ENCODE measurements at regions not wholly inside any gene's neighbourhood (a gene's known extent, or its start where the extent isn't known, plus 50 kb on each side); places are given as distances from the start of the nearest gene placed in this dataset.

GRCh38 chr3:106700981-106701380, 676.3 kb upstream of the CCDC54 start:
- BruUV-seq (replicated peaks), result no TSS peak

GRCh38 chr3:106703524-106703923, 673.7 kb upstream of the CCDC54 start:
- CTCF ChIA-PET, result interaction anchor here (0.7 kb wide), 1 partner anchor 695 kb away, joined by 3 read pairs; no protein-coding TSS in a partner anchor
- no TSS peak for BruUV-seq (replicated peaks)
- DNase-seq (ENCODE audit: unreplicated experiment), result no peak
- Mint-ChIP-seq H3K27me3 (ENCODE audit: insufficient read depth, unreplicated experiment) (no peaks in the 10 kb centered on the region), H3K27ac (ENCODE audit: low read depth, unreplicated experiment) (no peak overlapping the region), H3K9me3 (ENCODE audit: unreplicated experiment) (no peaks in the 10 kb centered on the region), H3K4me3 (ENCODE audit: unreplicated experiment) (no peak overlapping the region), H3K4me1 (ENCODE audit: insufficient read depth, unreplicated experiment) (no peaks in the 10 kb centered on the region), H3K36me3 (ENCODE audit: insufficient read depth, unreplicated experiment) (no peaks in the 10 kb centered on the region)
- intact Hi-C loops (cut with micrococcal nuclease), result no loop called here
- TF ChIP-seq CTCF (IDR thresholded peaks at IDR 0.05; ENCODE audit: unreplicated experiment), result no peak
- POLR2A ChIA-PET, result interaction anchor here (1.2 kb wide), 1 partner anchor 15 kb away, joined by 3 read pairs; no protein-coding TSS in a partner anchor

More at GRCh38 chr3:106700981-106701380, 676.3 kb upstream of the CCDC54 start:
- CTCF ChIA-PET, result no interaction called here
- DNase-seq (ENCODE audit: unreplicated experiment), result no peak
- Mint-ChIP-seq H3K4me3 (ENCODE audit: unreplicated experiment) (no peak overlapping the region), H3K27me3 (ENCODE audit: insufficient read depth, unreplicated experiment) (no peaks in the 10 kb centered on the region), H3K27ac (ENCODE audit: low read depth, unreplicated experiment) (no peak overlapping the region), H3K4me1 (ENCODE audit: insufficient read depth, unreplicated experiment) (no peaks in the 10 kb centered on the region), H3K9me3 (ENCODE audit: unreplicated experiment) (no peaks in the 10 kb centered on the region), H3K36me3 (ENCODE audit: insufficient read depth, unreplicated experiment) (no peaks in the 10 kb centered on the region)
- no peak for TF ChIP-seq CTCF (IDR thresholded peaks at IDR 0.05; ENCODE audit: unreplicated experiment)
- POLR2A ChIA-PET, result no interaction called here
- intact Hi-C loops (cut with micrococcal nuclease), result no loop called here

- H3K27ac Mint-ChIP-seq (ENCODE audit: low read depth, unreplicated experiment), result no peak overlapping the region
- no peak overlapping the region for H3K4me3 Mint-ChIP-seq (ENCODE audit: unreplicated experiment)
- intact Hi-C loops (cut with micrococcal nuclease), result no loop called here
- no TSS peak for BruUV-seq (replicated peaks)
- ChIA-PET CTCF (no interaction called here), POLR2A (no interaction called here)
- TF ChIP-seq CTCF (IDR thresholded peaks at IDR 0.05; ENCODE audit: unreplicated experiment), result no peak
- H3K27me3 Mint-ChIP-seq (ENCODE audit: insufficient read depth, unreplicated experiment), result no peaks in the 10 kb centered on the region
- no peaks in the 10 kb centered on the region for H3K36me3 Mint-ChIP-seq (ENCODE audit: insufficient read depth, unreplicated experiment)
- no peak for DNase-seq (ENCODE audit: unreplicated experiment)
- H3K4me1 Mint-ChIP-seq (ENCODE audit: insufficient read depth, unreplicated experiment), result peaks cover 7% of the 10 kb centered on the region
- no peaks in the 10 kb centered on the region for H3K9me3 Mint-ChIP-seq (ENCODE audit: unreplicated experiment)
Observed at GRCh38 chr3:106707347-106707746, 669.9 kb upstream of the CCDC54 start.

GRCh38 chr3:106710596-106710995, 666.6 kb upstream of the CCDC54 start:
- ChIA-PET CTCF (no interaction called here), POLR2A (no interaction called here)
- intact Hi-C loops (cut with micrococcal nuclease), result no loop called here
- no peak for TF ChIP-seq CTCF (IDR thresholded peaks at IDR 0.05; ENCODE audit: unreplicated experiment)
- BruUV-seq (replicated peaks), result no TSS peak
- Mint-ChIP-seq H3K36me3 (ENCODE audit: insufficient read depth, unreplicated experiment) (no peaks in the 10 kb centered on the region), H3K4me3 (ENCODE audit: unreplicated experiment) (no peak overlapping the region), H3K4me1 (ENCODE audit: insufficient read depth, unreplicated experiment) (peaks cover 7% of the 10 kb centered on the region), H3K27ac (ENCODE audit: low read depth, unreplicated experiment) (no peak overlapping the region), H3K9me3 (ENCODE audit: unreplicated experiment) (peaks cover 12% of the 10 kb centered on the region), H3K27me3 (ENCODE audit: insufficient read depth, unreplicated experiment) (no peaks in the 10 kb centered on the region)
- DNase-seq (ENCODE audit: unreplicated experiment), result no peak
